Lower lobe of right lung (tissue), 2 donors: ENCODE measurements at regions not wholly inside any gene's neighbourhood (a gene's known extent, or its start where the extent isn't known, plus 50 kb on each side); places are given as distances from the start of the nearest gene placed in this dataset.

Experiments
- ATAC-seq, 2 donors: fragments of 200-7000 bp; cut with Tn5 transposase; one replicate each; pipeline ENCODE4 v1.9.1; 2020 to 2022; ENCODE audit warnings: mild to moderate bottlenecking in 2 of 2, moderate library complexity in 2 of 2
- DNase-seq: peaks from one replicate; pipeline ENCODE4 v3.0.0-alpha.2; 2020
- H3K27ac ChIP-seq: fragments of 200-600 bp; one replicate; pipeline ENCODE4 v1.8.0; 2022
- H3K27me3 ChIP-seq: fragments of 200-600 bp; one replicate; pipeline ENCODE4 v1.8.0; 2022; ENCODE audit warnings: low read depth
- H3K36me3 ChIP-seq: fragments of 200-600 bp; one replicate; pipeline ENCODE4 v1.8.0; 2022; ENCODE audit warnings: mild to moderate bottlenecking
- H3K4me1 ChIP-seq: fragments of 200-600 bp; one replicate; pipeline ENCODE4 v1.8.0; 2022
- H3K4me3 ChIP-seq: fragments of 200-600 bp; one replicate; pipeline ENCODE4 v1.8.0; 2022; ENCODE audit warnings: mild to moderate bottlenecking
- H3K9me3 ChIP-seq: fragments of 200-600 bp; one replicate; pipeline ENCODE4 v1.8.0; 2022
- CTCF ChIP-seq: fragments of 200-600 bp; IDR thresholded peaks from one replicate; pipeline ENCODE4 v1.8.0; 2022; ENCODE audit warnings: antibody characterized with exemption, mild to moderate bottlenecking
- intact Hi-C: fragments of 100-400 bp; cut with DNase I; formaldehyde crosslinking; loops from one replicate; pipeline ENCODE4 v1.11.0; 2022
- donor health status: DM: no; HTN: yes; CAD: no; lungs with severe emphysema.

GRCh38 chr16:5678371-5678770 lies 580.8 kb upstream of the EEF2KMT start:
- H3K4me3 ChIP-seq = no peak overlapping the region
- ATAC-seq (no peak), DNase-seq (no peak)
- no peaks in the 10 kb centered on the region for H3K4me1 ChIP-seq
- TF ChIP-seq CTCF = no peak
- no peaks in the 10 kb centered on the region for H3K9me3 ChIP-seq
- no peaks in the 10 kb centered on the region for H3K36me3 ChIP-seq
- intact Hi-C loops = no loop called here
- H3K27me3 ChIP-seq = no peaks in the 10 kb centered on the region
- H3K27ac ChIP-seq = no peak overlapping the region

- no peaks in the 10 kb centered on the region for H3K36me3 ChIP-seq
- no peak for TF ChIP-seq CTCF
- DNase-seq (no peak), ATAC-seq (no peak)
- no peak overlapping the region for H3K4me3 ChIP-seq
- H3K27ac ChIP-seq = no peak overlapping the region
- no peaks in the 10 kb centered on the region for H3K27me3 ChIP-seq
- H3K4me1 ChIP-seq = no peaks in the 10 kb centered on the region
- H3K9me3 ChIP-seq = no peaks in the 10 kb centered on the region
- intact Hi-C loops = no loop called here
Observed at GRCh38 chr16:5671421-5671820, 573.8 kb upstream of the EEF2KMT start.

- intact Hi-C loops = no loop called here
Observed at GRCh38 chr16:5670198-5670597, 572.6 kb upstream of the EEF2KMT start.

GRCh38 chr16:5668553-5668952 lies 571.0 kb upstream of the EEF2KMT start:
- Histone ChIP-seq H3K27ac (no peak overlapping the region), H3K27me3 (no peaks in the 10 kb centered on the region), H3K4me1 (no peaks in the 10 kb centered on the region), H3K36me3 (no peaks in the 10 kb centered on the region), H3K9me3 (no peaks in the 10 kb centered on the region), H3K4me3 (no peak overlapping the region)
- intact Hi-C loops = no loop called here
- ATAC-seq (no peak), DNase-seq (no peak)
- no peak for TF ChIP-seq CTCF

More at GRCh38 chr16:5670198-5670597, 572.6 kb upstream of the EEF2KMT start:
- ATAC-seq (no peak), DNase-seq (no peak)
- Histone ChIP-seq H3K27ac (no peak overlapping the region), H3K9me3 (no peaks in the 10 kb centered on the region), H3K4me1 (no peaks in the 10 kb centered on the region), H3K4me3 (no peak overlapping the region), H3K36me3 (no peaks in the 10 kb centered on the region), H3K27me3 (no peaks in the 10 kb centered on the region)
- no peak for TF ChIP-seq CTCF

- ATAC-seq = no peak
- H3K36me3 ChIP-seq = no peaks in the 10 kb centered on the region
- TF ChIP-seq CTCF = no peak
Observed at GRCh38 chr16:5665834-5666233, 568.2 kb upstream of the EEF2KMT start.

GRCh38 chr16:5653789-5654188 lies 556.2 kb upstream of the EEF2KMT start:
- TF ChIP-seq CTCF = no peak
- intact Hi-C loops = no loop called here
- Histone ChIP-seq H3K36me3 (no peaks in the 10 kb centered on the region), H3K4me3 (no peak overlapping the region), H3K27me3 (no peaks in the 10 kb centered on the region), H3K4me1 (no peaks in the 10 kb centered on the region), H3K9me3 (no peaks in the 10 kb centered on the region), H3K27ac (no peak overlapping the region)
- no peak for ATAC-seq
- DNase-seq = no peak

More at GRCh38 chr16:5665834-5666233, 568.2 kb upstream of the EEF2KMT start:
- intact Hi-C loops = no loop called here
- no peak overlapping the region for H3K27ac ChIP-seq
- H3K9me3 ChIP-seq = no peaks in the 10 kb centered on the region
- H3K4me3 ChIP-seq = no peak overlapping the region
- no peaks in the 10 kb centered on the region for H3K27me3 ChIP-seq
- no peak for DNase-seq
- no peaks in the 10 kb centered on the region for H3K4me1 ChIP-seq
